Mucosa of descending colon (tissue), 3 donors: ENCODE measurements at regions not wholly inside any gene's neighbourhood (a gene's known extent, or its start where the extent isn't known, plus 50 kb on each side); places are given as distances from the start of the nearest gene placed in this dataset.

Experiments
- ATAC-seq: fragments of 200-7000 bp; cut with Tn5 transposase; one replicate; pipeline ENCODE4 v1.9.1; 2020; ENCODE audit warnings: mild to moderate bottlenecking, moderate library complexity
- DNase-seq, 3 donors: peaks; one replicate each; pipeline ENCODE4 v3.0.0-alpha.2; 2020
- H3K36me3 ChIP-seq: fragments of 200-600 bp; one replicate; pipeline ENCODE4 v1.8.0; 2021; ENCODE audit warnings: low read depth, mild to moderate bottlenecking
- H3K4me1 ChIP-seq: fragments of 200-600 bp; one replicate; pipeline ENCODE4 v1.8.0; 2021; ENCODE audit warnings: low read depth, mild to moderate bottlenecking
- H3K4me3 ChIP-seq: fragments of 200-600 bp; one replicate; pipeline ENCODE4 v1.8.0; 2021; ENCODE audit warnings: mild to moderate bottlenecking
- H3K9me3 ChIP-seq: fragments of 200-600 bp; one replicate; pipeline ENCODE4 v1.8.0; 2021; ENCODE audit warnings: mild to moderate bottlenecking
- CTCF ChIP-seq: fragments of 200-600 bp; IDR thresholded peaks from one replicate; pipeline ENCODE4 v1.8.0; 2022; ENCODE audit warnings: antibody characterized with exemption, mild to moderate bottlenecking
- intact Hi-C, 2 donors: fragments of 100-400 bp; cut with DNase I in 1 of 2; cut with micrococcal nuclease in 1 of 2; formaldehyde crosslinking; loops; one replicate each; pipeline versions ENCODE4 v1.11.0 to v1.11.1; 2022; cut with DNase I, micrococcal nuclease
- donor health status: DM: no; HTN: no; CAD: no; lungs with moderate emphysema.
- donor health status: DM: no; HTN: no; CAD: no.
- donor health status: DM: no; HTN: yes; CAD: no.

GRCh38 chr10:129078746-129079145, 388.3 kb upstream of the MGMT start:
- DNase-seq (no peak), ATAC-seq (no peak)
- Histone ChIP-seq H3K9me3 (no peaks in the 10 kb centered on the region), H3K4me1 (no peaks in the 10 kb centered on the region), H3K36me3 (no peaks in the 10 kb centered on the region), H3K4me3 (no peak overlapping the region)
- intact Hi-C loops, result no loop called here
- TF ChIP-seq CTCF, result no peak

GRCh38 chr10:129079705-129080104, 387.3 kb upstream of the MGMT start:
- peak in 1 of 3 donors; percentile 34 for DNase-seq
- Histone ChIP-seq H3K9me3 (no peaks in the 10 kb centered on the region), H3K4me3 (no peak overlapping the region), H3K4me1 (no peaks in the 10 kb centered on the region), H3K36me3 (no peaks in the 10 kb centered on the region)
- intact Hi-C loops, result no loop called here
- TF ChIP-seq CTCF, result no peak
- no peak for ATAC-seq

- Histone ChIP-seq H3K4me1 (no peaks in the 10 kb centered on the region), H3K4me3 (no peak overlapping the region), H3K36me3 (no peaks in the 10 kb centered on the region), H3K9me3 (no peaks in the 10 kb centered on the region)
- no peak for TF ChIP-seq CTCF
- intact Hi-C loops, result no loop called here
- no peak for ATAC-seq
- no peak for DNase-seq
Observed at GRCh38 chr10:129085811-129086210, 381.2 kb upstream of the MGMT start.

- intact Hi-C loops, result no loop called here
- Histone ChIP-seq H3K9me3 (no peaks in the 10 kb centered on the region), H3K4me1 (no peaks in the 10 kb centered on the region), H3K36me3 (no peaks in the 10 kb centered on the region), H3K4me3 (no peak overlapping the region)
- TF ChIP-seq CTCF, result no peak
- DNase-seq (no peak), ATAC-seq (no peak)
Observed at GRCh38 chr10:129089341-129089740, 377.7 kb upstream of the MGMT start.

- no peaks in the 10 kb centered on the region for H3K36me3 ChIP-seq
- H3K4me1 ChIP-seq, result no peaks in the 10 kb centered on the region
- DNase-seq, result no peak
- ATAC-seq, result no peak
- no peak overlapping the region for H3K4me3 ChIP-seq
- TF ChIP-seq CTCF, result no peak
- H3K9me3 ChIP-seq, result no peaks in the 10 kb centered on the region
- intact Hi-C loops, result no loop called here
Observed at GRCh38 chr10:129090165-129090564, 376.9 kb upstream of the MGMT start.
